ENCODE measurements at regions not wholly inside any gene's neighbourhood (a gene's known extent, or its start where the extent isn't known, plus 50 kb on each side); places are given as distances from the start of the nearest gene placed in this dataset.
"Not testable (repeated sequence)": the region's sequence is repeated elsewhere in the genome, so short reads cannot be mapped to it uniquely, and the experiment has no call there.

- no peak for TF ChIP-seq CTCF (IDR thresholded peaks at IDR 0.05)
- intact Hi-C loops (cut with DNase I): loop anchor here (2.0 kb wide), 1 partner anchor 19 kb away; no protein-coding TSS in a partner anchor
- no peak overlapping the region for H3K4me3 ChIP-seq
- H3K36me3 ChIP-seq: no peaks in the 10 kb centered on the region
- H3K9me3 ChIP-seq: no peaks in the 10 kb centered on the region
- no peak for DNase-seq (ENCODE audit: low spot score in 2 of 2)
- H3K4me1 ChIP-seq: peaks cover 3 to 10% of the 10 kb centered on the region in 2 donors
- no peak overlapping the region for H3K27ac ChIP-seq
- H3K27me3 ChIP-seq: no peaks in the 10 kb centered on the region
These were observed 92.6 kb downstream of the UTRN start for GRCh38 chr6:144377586-144378210.

- no peak for DNase-seq (ENCODE audit: low spot score in 2 of 2)
- no peaks in the 10 kb centered on the region for H3K36me3 ChIP-seq
- H3K27ac ChIP-seq: no peak overlapping the region
- no peaks in the 10 kb centered on the region for H3K27me3 ChIP-seq
- H3K9me3 ChIP-seq: no peaks in the 10 kb centered on the region
- intact Hi-C loops (cut with DNase I): loop anchor here (2.0 kb wide), 1 partner anchor 18 kb away; no protein-coding TSS in a partner anchor
- H3K4me3 ChIP-seq: no peak overlapping the region
- no peak for TF ChIP-seq CTCF (IDR thresholded peaks at IDR 0.05)
- peaks cover 3 to 10% of the 10 kb centered on the region in 2 donors for H3K4me1 ChIP-seq
These were observed 93.3 kb downstream of the UTRN start for GRCh38 chr6:144378437-144378836.

GRCh38 chr6:144379356-144379755 is 94.2 kb downstream of the UTRN start:
- intact Hi-C loops (cut with DNase I): loop anchor here (2.0 kb wide), 1 partner anchor 17 kb away; no protein-coding TSS in a partner anchor
- Histone ChIP-seq H3K27me3 (no peaks in the 10 kb centered on the region), H3K4me3 (no peak overlapping the region), H3K36me3 (no peaks in the 10 kb centered on the region), H3K4me1 (peaks cover 3 to 10% of the 10 kb centered on the region in 2 donors), H3K27ac (no peak overlapping the region), H3K9me3 (no peaks in the 10 kb centered on the region)
- DNase-seq (ENCODE audit: low spot score in 2 of 2): no peak
- TF ChIP-seq CTCF (IDR thresholded peaks at IDR 0.05): no peak

- H3K27ac ChIP-seq; H3K36me3 ChIP-seq; intact Hi-C loops (cut with DNase I); DNase-seq (ENCODE audit: low spot score in 2 of 2); H3K27me3 ChIP-seq; H3K9me3 ChIP-seq; H3K4me3 ChIP-seq: not testable (repeated sequence)
- peaks cover 3 to 15% of the 10 kb centered on the region in 2 donors for H3K4me1 ChIP-seq
These were observed 96.4 kb downstream of the UTRN start for GRCh38 chr6:144381499-144381898.

GRCh38 chr6:144383336-144383735 is 98.2 kb downstream of the UTRN start:
- no peak for DNase-seq (ENCODE audit: low spot score in 2 of 2)
- TF ChIP-seq CTCF (IDR thresholded peaks at IDR 0.05): no peak
- Histone ChIP-seq H3K27me3 (no peaks in the 10 kb centered on the region), H3K4me1 (peaks cover 0 to 16% of the 10 kb centered on the region in 2 donors), H3K9me3 (no peaks in the 10 kb centered on the region), H3K36me3 (no peaks in the 10 kb centered on the region), H3K27ac (no peak overlapping the region), H3K4me3 (no peak overlapping the region)
- intact Hi-C loops (cut with DNase I): no loop called here

GRCh38 chr6:144384427-144384826 is 99.3 kb downstream of the UTRN start:
- H3K27me3 ChIP-seq: no peaks in the 10 kb centered on the region
- H3K4me1 ChIP-seq: peaks cover 0 to 13% of the 10 kb centered on the region in 2 donors
- H3K36me3 ChIP-seq: no peaks in the 10 kb centered on the region
- H3K9me3 ChIP-seq: no peaks in the 10 kb centered on the region
- no peak overlapping the region for H3K4me3 ChIP-seq
- intact Hi-C loops (cut with DNase I): no loop called here
- DNase-seq (ENCODE audit: low spot score in 2 of 2): no peak
- no peak for TF ChIP-seq CTCF (IDR thresholded peaks at IDR 0.05)
- no peak overlapping the region for H3K27ac ChIP-seq

GRCh38 chr6:144389474-144389873 is 104.3 kb downstream of the UTRN start:
- H3K27me3 ChIP-seq; DNase-seq (ENCODE audit: low spot score in 2 of 2); H3K4me3 ChIP-seq; H3K27ac ChIP-seq; H3K9me3 ChIP-seq; H3K36me3 ChIP-seq: not testable (repeated sequence)
- intact Hi-C loops (cut with DNase I): loop anchor here (5.0 kb wide), 1 partner anchor 172 kb away; no protein-coding TSS in a partner anchor
- peaks cover 0 to 13% of the 10 kb centered on the region in 2 donors for H3K4me1 ChIP-seq

Data from ascending aorta (tissue), 2 donors.